ENCODE measurements at regions not wholly inside any gene's neighbourhood (a gene's known extent, or its start where the extent isn't known, plus 50 kb on each side); places are given as distances from the start of the nearest gene placed in this dataset.

- Histone ChIP-seq H3K4me2 (no peak overlapping the region), H3K27ac (no peak overlapping the region), H3K4me3 (no peak overlapping the region), H3K9me3 (no peaks in the 10 kb centered on the region), H3K4me1 (no peaks in the 10 kb centered on the region)
- ChIA-PET POLR2A (no interaction called here), CTCF (interaction anchor here (0.6 to 1.5 kb wide), 3 partner anchors 33 to 228 kb away, joined by 3 to 4 read pairs (median 3); no protein-coding TSS in a partner anchor)
- 60% methylated on average over 6 of the region's 6 CpGs for WGBS (ENCODE audit: missing lambda C conversion rate)
- no peak for FAIRE-seq
- no peak for DNase-seq (ENCODE audit: low read depth in 1 of 2, low spot score in 1 of 2)
- TF ChIP-seq FOSB (CRISPR knock-in tag; IDR thresholded peaks at IDR 0.05) (no peak), CBX2 (IDR thresholded peaks at IDR 0.05; ENCODE audit: borderline replicate concordance, low read depth) (no peak), RAD21 (conservative IDR thresholded peaks at IDR 0.05 in 1 of 2, IDR thresholded peaks at IDR 0.05 in 1 of 2) (no peak)
- no peak for ATAC-seq
Measured at GRCh38 chr2:163247156-163247846, 408.7 kb upstream of the KCNH7 start.

GRCh38 chr2:163246135-163246534, 407.6 kb upstream of the KCNH7 start:
- ATAC-seq (no peak), DNase-seq (ENCODE audit: low read depth in 1 of 2, low spot score in 1 of 2) (no peak), FAIRE-seq (no peak)
- Histone ChIP-seq H3K4me1 (no peaks in the 10 kb centered on the region), H3K9me3 (no peaks in the 10 kb centered on the region), H3K4me2 (no peak overlapping the region), H3K4me3 (no peak overlapping the region), H3K27ac (no peak overlapping the region)
- TF ChIP-seq PBX3 (IDR thresholded peaks at IDR 0.05) (no peak), ESRRA (IDR thresholded peaks at IDR 0.05; ENCODE audit: borderline replicate concordance, low read length) (no peak), ATOH8 (CRISPR knock-in tag; IDR thresholded peaks at IDR 0.05; ENCODE audit: low read depth) (no peak), RCOR1 (IDR thresholded peaks at IDR 0.05; ENCODE audit: low read depth, low read length) (no peak), POLR2A (IDR thresholded peaks at IDR 0.05; ENCODE audit: low read length) (no peak), MYC (IDR thresholded peaks at IDR 0.05; ENCODE audit: borderline replicate concordance, low read length) (no peak), TFCP2L1 (CRISPR knock-in tag; IDR thresholded peaks at IDR 0.05) (no peak), NFE2L2 (conservative IDR thresholded peaks at IDR 0.05; ENCODE audit: low read length) (no peak), CBX8 (IDR thresholded peaks at IDR 0.05) (no peak), EHF (CRISPR knock-in tag; IDR thresholded peaks at IDR 0.05) (no peak), JUNB (IDR thresholded peaks at IDR 0.05) (no peak), BCL3 (IDR thresholded peaks at IDR 0.05) (no peak), HOXA7 (CRISPR knock-in tag; IDR thresholded peaks at IDR 0.05) (no peak), ZFP36 (IDR thresholded peaks at IDR 0.05; ENCODE audit: borderline replicate concordance, partially characterized antibody) (no peak), ZSCAN20 (CRISPR knock-in tag; IDR thresholded peaks at IDR 0.05) (no peak), MAFK (IDR thresholded peaks at IDR 0.05; ENCODE audit: partially characterized antibody) (no peak), CHD4 (IDR thresholded peaks at IDR 0.05; ENCODE audit: borderline replicate concordance) (no peak), REST (IDR thresholded peaks at IDR 0.05) (no peak), CHD2 (IDR thresholded peaks at IDR 0.05; ENCODE audit: low read length, partially characterized antibody) (no peak)
- 78% methylated on average over 9 of the region's 9 CpGs for WGBS (ENCODE audit: missing lambda C conversion rate)
- POLR2A ChIA-PET: no interaction called here
- CTCF ChIA-PET: no interaction called here

Measured in A549 (cell line).